ENCODE measurements at regions not wholly inside any gene's neighbourhood (a gene's known extent, or its start where the extent isn't known, plus 50 kb on each side); places are given as distances from the start of the nearest gene placed in this dataset.

GRCh38 chr7:35465791-35466336 is 212.0 kb upstream of the TBX20 start:
- TF ChIP-seq CTCF (conservative IDR thresholded peaks at IDR 0.05) (no peak), ZFX (IDR thresholded peaks at IDR 0.05) (no peak)
